Neuronal stem cell (in vitro differentiated cells): ENCODE measurements at regions not wholly inside any gene's neighbourhood (a gene's known extent, or its start where the extent isn't known, plus 50 kb on each side); places are given as distances from the start of the nearest gene placed in this dataset. TPM values are rescaled to one million over a fixed set of nuclear protein-coding genes. Genes with fewer than 3 reads are reported as not detected.

Experiments
- small RNA-seq: library from polyadenylated mRNA; stranded (forward); fragments of <200 nt; extraction: miRNeasy Mini kit (QIAGEN cat#:217004); gene quantifications from one replicate; pipeline ENCODE3, GENCODE V24; 2013; ENCODE audit not compliant: insufficient read depth

Small RNA genes lying in the stretch of these regions (small RNA-seq; reads per million reads assigned to genes)
- gene RN7SL216P: not detected
- gene RNA5SP125: not detected
- not detected for gene RNA5SP126
